Loucy (cell line): ENCODE measurements at regions not wholly inside any gene's neighbourhood (a gene's known extent, or its start where the extent isn't known, plus 50 kb on each side); places are given as distances from the start of the nearest gene placed in this dataset.

Source experiments
- EZH2phosphoT487 ChIP-seq: fragments of 200-600 bp; IDR thresholded peaks from 2 replicates; pipeline ENCODE4 v1.6.1; 2018; ENCODE audit warnings: antibody characterized with exemption, mild to moderate bottlenecking, moderate library complexity, borderline replicate concordance
- TF ChIP-seq, protein P1 (sequence below): fragments of 200-600 bp; sonication (generic); conservative IDR thresholded peaks from 2 replicates; pipeline ENCODE4 v1.5.1; 2014; ENCODE audit warnings: mild to moderate bottlenecking, antibody characterized with exemption, low read length

DNA sequence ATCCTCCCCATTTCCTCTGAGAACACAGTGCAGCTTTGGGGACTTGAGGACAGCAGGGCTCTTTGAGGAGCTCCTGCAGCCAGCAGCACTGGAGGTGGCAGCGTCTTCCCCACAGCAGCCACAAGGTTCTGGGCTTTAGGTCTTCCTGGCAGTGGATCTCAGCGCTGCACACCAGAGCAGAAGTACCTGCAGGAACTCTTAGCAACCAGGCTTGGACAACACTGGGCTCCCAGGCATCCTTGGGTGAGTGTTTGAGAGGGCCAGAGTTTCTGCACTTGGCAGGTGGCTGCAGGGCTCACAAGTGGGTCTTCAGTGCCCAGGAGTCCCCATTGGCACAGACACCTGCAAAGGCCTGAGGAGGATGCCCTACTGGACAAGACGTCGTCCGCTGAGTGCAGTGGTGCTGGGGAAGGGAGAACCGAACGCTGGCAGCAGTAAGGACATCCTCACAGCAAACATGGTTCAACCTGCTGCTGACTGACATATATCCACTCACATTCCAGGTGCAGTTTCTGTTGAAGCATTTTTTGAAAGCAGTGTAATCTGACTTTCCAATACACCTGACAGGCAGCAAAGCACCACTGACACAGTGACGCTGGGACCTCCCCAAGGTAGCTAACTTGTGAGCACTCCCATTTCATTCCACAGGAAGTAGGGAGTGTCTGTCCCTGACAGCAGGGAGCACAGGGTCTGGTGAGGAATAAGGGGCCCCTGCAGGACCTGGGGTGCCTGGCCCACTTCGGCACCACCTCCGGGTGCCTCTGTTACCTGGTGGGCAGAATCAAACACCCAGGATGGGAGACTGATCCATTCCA, 149.9 kb upstream of the COPS8 start:
- TF ChIP-seq, protein P1, sequence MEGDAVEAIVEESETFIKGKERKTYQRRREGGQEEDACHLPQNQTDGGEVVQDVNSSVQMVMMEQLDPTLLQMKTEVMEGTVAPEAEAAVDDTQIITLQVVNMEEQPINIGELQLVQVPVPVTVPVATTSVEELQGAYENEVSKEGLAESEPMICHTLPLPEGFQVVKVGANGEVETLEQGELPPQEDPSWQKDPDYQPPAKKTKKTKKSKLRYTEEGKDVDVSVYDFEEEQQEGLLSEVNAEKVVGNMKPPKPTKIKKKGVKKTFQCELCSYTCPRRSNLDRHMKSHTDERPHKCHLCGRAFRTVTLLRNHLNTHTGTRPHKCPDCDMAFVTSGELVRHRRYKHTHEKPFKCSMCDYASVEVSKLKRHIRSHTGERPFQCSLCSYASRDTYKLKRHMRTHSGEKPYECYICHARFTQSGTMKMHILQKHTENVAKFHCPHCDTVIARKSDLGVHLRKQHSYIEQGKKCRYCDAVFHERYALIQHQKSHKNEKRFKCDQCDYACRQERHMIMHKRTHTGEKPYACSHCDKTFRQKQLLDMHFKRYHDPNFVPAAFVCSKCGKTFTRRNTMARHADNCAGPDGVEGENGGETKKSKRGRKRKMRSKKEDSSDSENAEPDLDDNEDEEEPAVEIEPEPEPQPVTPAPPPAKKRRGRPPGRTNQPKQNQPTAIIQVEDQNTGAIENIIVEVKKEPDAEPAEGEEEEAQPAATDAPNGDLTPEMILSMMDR, result no peak
- TF ChIP-seq EZH2phosphoT487, result no peak
